GM06990 (cell line): ENCODE measurements at regions not wholly inside any gene's neighbourhood (a gene's known extent, or its start where the extent isn't known, plus 50 kb on each side); places are given as distances from the start of the nearest gene placed in this dataset.

Source experiments
- DNase-seq: peaks from one replicate; pipeline ENCODE4 v3.0.0-alpha.2; 2011; ENCODE audit not compliant: insufficient read length; ENCODE audit errors: extremely low read depth
- H3K27me3 ChIP-seq: replicated peaks from 2 replicates; pipeline ENCODE4 v1.6.0; 2011; ENCODE audit warnings: low read length; ENCODE audit not compliant: control insufficient read depth, insufficient read depth
- H3K36me3 ChIP-seq: 2 replicates; pipeline ENCODE4 v1.5.1; 2011; ENCODE audit warnings: low read length; ENCODE audit not compliant: control insufficient read depth, insufficient read depth
- H3K4me3 ChIP-seq: replicated peaks from 2 replicates; pipeline ENCODE4 v1.5.1; 2011; ENCODE audit warnings: low read depth, mild to moderate bottlenecking, control low read depth, low read length
- TF ChIP-seq, protein P1 (sequence below): IDR thresholded peaks from 2 replicates; pipeline ENCODE4 v1.5.1; 2011; ENCODE audit warnings: low read length, control low read depth, mild to moderate bottlenecking, inconsistent platforms; ENCODE audit not compliant: insufficient read depth, poor library complexity, severe bottlenecking

- Histone ChIP-seq H3K27me3 (no peaks in the 10 kb centered on the region), H3K4me3 (no peak overlapping the region), H3K36me3 (no peaks in the 10 kb centered on the region)
- no peak for DNase-seq
- TF ChIP-seq, protein P1, sequence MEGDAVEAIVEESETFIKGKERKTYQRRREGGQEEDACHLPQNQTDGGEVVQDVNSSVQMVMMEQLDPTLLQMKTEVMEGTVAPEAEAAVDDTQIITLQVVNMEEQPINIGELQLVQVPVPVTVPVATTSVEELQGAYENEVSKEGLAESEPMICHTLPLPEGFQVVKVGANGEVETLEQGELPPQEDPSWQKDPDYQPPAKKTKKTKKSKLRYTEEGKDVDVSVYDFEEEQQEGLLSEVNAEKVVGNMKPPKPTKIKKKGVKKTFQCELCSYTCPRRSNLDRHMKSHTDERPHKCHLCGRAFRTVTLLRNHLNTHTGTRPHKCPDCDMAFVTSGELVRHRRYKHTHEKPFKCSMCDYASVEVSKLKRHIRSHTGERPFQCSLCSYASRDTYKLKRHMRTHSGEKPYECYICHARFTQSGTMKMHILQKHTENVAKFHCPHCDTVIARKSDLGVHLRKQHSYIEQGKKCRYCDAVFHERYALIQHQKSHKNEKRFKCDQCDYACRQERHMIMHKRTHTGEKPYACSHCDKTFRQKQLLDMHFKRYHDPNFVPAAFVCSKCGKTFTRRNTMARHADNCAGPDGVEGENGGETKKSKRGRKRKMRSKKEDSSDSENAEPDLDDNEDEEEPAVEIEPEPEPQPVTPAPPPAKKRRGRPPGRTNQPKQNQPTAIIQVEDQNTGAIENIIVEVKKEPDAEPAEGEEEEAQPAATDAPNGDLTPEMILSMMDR = no peak
Measured at GRCh38 chr1:29417971-29418370, 181.6 kb downstream of the PTPRU start.

DNA sequence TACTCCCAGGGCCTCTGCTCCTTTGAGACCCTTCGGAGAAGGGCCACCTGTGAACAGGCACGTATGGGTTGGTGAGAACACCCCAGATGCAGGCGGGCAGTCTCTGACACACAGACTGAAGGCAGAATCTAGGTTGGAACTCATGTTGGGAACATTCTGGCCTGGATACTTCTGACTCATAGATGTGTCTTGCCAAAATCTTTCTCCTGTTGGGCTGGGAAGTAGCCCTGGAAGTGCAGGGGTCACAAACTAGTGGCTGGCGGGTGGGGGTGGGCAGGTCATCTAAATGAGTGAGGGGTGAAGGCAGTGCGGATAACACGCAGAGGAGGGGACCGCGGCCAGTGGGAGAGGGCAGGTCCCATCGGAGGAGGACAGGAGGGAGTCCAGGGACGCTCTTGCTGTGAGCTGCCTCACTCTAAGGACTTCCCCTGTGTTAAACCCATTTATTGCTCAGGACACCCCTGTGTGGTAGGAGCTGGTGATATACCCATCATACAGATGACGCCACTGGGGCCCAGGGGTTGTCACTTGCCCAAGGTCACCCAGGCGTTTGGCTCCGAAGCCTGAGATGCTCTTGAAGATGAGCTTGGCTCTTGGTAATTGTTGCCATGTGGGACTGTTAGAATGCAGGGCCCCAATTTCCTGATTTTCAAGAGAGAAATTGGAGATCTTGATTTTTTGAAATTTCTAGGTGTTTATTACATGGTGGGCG, 181.0 kb downstream of the PTPRU start:
- TF ChIP-seq, protein P1 = no peak
- no peaks in the 10 kb centered on the region for H3K27me3 ChIP-seq
- H3K4me3 ChIP-seq = no peak overlapping the region
- H3K36me3 ChIP-seq = no peaks in the 10 kb centered on the region
- no peak for DNase-seq

GRCh38 chr1:29416267-29417146, 180.2 kb downstream of the PTPRU start:
- no peaks in the 10 kb centered on the region for H3K36me3 ChIP-seq
- H3K27me3 ChIP-seq = no peaks in the 10 kb centered on the region
- no peak overlapping the region for H3K4me3 ChIP-seq
- TF ChIP-seq, protein P1 = no peak
- DNase-seq = no peak

DNA sequence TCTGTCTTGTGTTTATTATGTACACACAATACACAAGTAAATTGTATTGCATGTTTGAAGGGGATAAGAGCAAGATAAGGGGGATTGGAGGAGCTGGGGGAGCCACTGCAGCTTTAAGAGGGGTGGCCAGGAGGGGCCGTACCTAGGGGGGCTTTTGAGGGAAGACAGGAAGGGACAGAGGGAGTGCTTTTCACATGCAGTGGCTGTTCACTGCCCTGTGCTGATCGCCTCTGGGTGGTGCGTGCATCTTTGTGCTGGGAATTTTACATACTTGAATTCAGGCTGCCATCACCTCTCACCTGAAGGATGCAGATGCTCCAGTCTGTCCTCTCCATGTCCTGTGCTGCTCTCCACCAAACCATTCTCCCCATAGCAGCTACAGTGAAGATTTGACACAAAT, 179.5 kb downstream of the PTPRU start:
- TF ChIP-seq, protein P1 = no peak
- Histone ChIP-seq H3K4me3 (no peak overlapping the region), H3K27me3 (no peaks in the 10 kb centered on the region), H3K36me3 (no peaks in the 10 kb centered on the region)
- no peak for DNase-seq

DNA sequence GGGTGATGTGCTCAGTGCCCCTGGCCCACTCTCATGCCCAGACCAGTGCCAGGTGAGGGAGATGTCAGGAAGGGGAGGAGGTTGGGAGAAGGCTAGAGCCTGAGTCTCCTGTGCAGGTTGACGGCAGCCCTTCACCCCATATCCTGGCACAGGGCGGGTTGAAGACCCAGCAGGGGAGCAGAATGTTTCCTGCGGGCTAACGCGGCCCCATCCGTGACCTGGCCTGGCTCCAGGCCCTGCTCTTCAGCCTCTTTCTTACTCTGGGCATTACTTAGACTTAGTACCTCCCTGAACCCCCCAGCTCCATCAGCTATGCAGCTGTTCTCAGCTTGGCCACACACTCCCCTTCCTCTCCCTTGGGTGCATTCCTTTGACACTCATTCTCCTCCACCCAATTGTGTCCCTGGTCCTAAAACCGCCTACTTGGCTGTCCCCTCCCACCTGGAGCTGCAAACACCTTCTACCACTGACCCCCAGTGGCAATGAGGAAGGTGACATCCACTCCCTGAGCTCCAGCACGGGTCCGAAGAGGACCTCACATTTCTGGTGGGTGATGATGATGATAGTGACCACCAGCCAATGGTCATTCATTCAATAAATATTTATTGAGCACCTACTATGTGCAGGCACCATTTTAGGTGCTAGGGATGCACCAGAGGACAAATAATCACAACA, 179.0 kb downstream of the PTPRU start:
- no peak for DNase-seq
- Histone ChIP-seq H3K36me3 (no peaks in the 10 kb centered on the region), H3K27me3 (no peaks in the 10 kb centered on the region), H3K4me3 (no peak overlapping the region)
- TF ChIP-seq, protein P1 = no peak
